T-helper 2 cell treated with Interferon-gamma antibody and Interleukin-4, amounts not matched to agents 100 ng/mL and 5 ng/mL, for 36 hours (primary cell): ENCODE measurements at regions not wholly inside any gene's neighbourhood (a gene's known extent, or its start where the extent isn't known, plus 50 kb on each side); places are given as distances from the start of the nearest gene placed in this dataset.
"Not testable (repeated sequence)": the region's sequence is repeated elsewhere in the genome, so short reads cannot be mapped to it uniquely, and the experiment has no call there.

Source experiments
- intact Hi-C: fragments of 100-400 bp; cut with micrococcal nuclease; formaldehyde crosslinking; loops from one replicate; pipeline ENCODE4 v1.15.1; 2023

- intact Hi-C loops, result no loop called here
Measured at GRCh38 chr5:86671536-86671935, 53.8 kb downstream of the COX7C start.

DNA sequence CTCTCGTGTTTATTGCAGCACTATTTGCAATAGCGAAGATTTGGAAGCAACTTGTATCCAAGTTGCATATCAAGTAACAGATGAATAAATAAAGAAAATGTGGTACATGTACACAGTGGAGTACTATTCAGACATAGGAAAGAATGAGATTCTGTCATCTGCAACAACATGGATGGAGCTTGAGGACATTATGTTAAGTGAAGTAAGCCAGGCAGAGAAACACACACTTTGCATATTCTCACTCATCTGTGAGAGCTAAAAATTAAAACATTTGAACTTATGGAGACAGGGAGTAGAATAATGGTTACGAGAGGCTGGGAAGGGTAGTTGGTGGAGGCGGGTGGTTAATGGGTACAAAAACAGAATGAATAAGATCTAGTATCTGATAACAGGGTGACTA, 56.3 kb downstream of the COX7C start:
- intact Hi-C loops, result no loop called here

DNA sequence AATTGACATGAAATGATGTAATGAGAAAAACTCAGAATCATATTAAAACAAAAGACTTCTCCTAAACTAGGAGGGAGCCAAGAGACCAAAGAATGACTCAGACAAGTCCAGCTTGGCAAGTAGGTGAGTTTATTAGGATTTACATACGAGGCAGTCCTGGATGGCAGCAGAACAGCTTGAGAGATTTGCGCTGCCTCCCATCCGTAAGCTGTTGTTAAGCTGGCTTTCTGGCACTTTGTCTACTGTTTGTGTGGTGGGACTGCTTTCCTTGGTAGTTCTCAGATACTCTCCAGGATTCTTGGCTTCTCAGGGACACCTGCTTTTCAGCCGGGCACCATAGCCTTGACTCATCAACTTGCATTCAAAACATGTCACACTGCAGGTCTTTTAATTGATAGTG, 57.6 kb downstream of the COX7C start:
- intact Hi-C loops, result no loop called here

DNA sequence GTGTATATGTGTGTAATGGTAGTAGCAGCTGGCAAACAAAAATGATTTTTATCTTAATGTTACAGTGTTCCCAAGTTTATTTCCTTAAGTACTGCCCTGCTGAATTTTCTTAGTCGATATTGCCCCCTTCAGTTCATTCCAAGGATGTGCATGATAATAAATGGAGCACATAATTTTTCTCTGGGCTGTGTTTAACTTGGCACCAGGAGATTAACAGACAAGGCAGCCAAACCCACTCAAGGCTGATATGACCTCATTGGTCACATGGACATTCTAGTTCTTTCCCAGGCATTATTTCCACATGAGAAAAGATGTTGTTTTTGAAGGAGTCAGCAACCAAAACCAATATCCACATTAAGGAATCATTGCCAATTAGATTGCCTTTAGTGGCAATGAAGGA, 61.8 kb downstream of the COX7C start:
- intact Hi-C loops, result no loop called here

GRCh38 chr5:86679949-86680348, 62.2 kb downstream of the COX7C start:
- intact Hi-C loops, result no loop called here

DNA sequence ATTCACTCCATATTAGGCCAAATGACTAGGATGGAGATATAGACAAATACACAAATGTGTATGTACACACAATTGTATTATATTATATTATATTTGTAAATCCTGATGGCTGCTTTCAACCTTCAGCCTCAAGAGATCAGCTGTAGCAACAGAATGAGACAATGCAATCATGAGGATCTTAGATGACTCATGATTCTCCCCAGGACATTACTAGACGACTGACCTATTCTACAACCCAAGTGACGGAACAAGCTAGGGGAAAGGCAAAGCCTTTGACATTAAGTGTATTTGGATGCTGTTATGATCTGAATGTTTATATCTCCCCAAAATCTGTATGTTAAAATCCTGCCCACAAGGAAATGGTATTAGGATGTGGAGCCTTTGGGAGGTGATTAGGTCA, 66.5 kb downstream of the COX7C start:
- intact Hi-C loops, result no loop called here

GRCh38 chr5:86686046-86686445, 68.3 kb downstream of the COX7C start:
- intact Hi-C loops, result no loop called here

- intact Hi-C loops, result no loop called here
Measured at GRCh38 chr5:86688406-86688805, 70.7 kb downstream of the COX7C start.

DNA sequence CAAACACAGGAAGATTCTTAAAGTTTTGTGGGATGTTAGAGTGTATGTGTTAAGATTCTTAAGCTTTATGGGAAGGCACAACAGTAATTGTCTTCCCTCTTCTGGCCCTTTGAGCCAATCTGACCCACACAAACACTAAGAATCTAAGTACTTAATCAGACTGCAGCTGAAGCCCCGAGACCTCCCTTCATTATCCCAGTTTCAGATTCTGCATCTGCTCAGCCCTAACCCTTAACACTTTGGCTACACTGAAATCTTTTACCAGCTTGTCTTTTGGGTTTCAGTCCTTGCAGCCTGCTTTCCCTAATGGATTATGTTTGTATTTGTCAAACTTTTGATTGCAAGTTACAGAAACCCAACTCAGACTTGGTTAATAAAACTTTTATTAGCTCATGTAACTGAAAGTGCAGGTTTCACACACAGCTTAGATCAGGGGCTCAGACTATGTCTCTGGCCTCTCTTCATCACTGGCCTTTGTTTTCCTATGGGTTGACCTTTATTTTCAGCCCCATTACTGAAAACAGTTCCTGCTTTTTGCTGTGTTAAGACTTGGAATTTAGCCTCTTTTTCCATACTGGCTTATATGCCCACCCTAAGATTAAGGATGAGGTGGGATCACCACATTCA, 71.5 kb downstream of the COX7C start:
- intact Hi-C loops, result no loop called here

GRCh38 chr5:86709157-86709881, 91.6 kb downstream of the COX7C start:
- intact Hi-C loops, result no loop called here

- intact Hi-C loops, result no loop called here
Measured at GRCh38 chr5:86716121-86716520, 98.4 kb downstream of the COX7C start.

- intact Hi-C loops, result not testable (repeated sequence)
Measured at GRCh38 chr5:86731319-86732117, 113.8 kb downstream of the COX7C start.

- intact Hi-C loops, result no loop called here
Measured at GRCh38 chr5:86735370-86735769, 117.6 kb downstream of the COX7C start.

DNA sequence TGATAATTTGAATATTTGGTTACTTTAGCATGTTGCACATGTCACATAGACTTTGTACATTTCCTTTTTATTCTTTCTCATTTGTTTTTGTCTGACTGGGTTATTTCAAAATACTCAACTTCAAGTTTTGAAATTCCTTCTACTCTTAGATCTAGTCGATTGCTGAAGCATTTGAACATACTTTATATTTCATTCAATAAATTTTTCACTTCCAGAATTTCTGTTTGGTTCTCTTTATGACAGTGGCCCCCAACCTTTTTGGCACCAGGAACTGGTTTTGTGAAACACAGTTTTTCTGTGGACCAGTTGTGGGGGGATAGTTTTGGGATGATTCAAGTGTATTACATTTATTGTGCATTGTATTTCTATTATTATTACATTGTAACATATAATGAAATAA, 119.8 kb downstream of the COX7C start:
- intact Hi-C loops, result no loop called here

- intact Hi-C loops, result loop anchor here (10.0 kb wide), 1 partner anchor 696 kb away; no protein-coding TSS in a partner anchor
Measured at GRCh38 chr5:86748538-86749105, 130.9 kb downstream of the COX7C start.

- intact Hi-C loops, result loop anchor here (10.0 kb wide), 1 partner anchor 695 kb away; no protein-coding TSS in a partner anchor
Measured at GRCh38 chr5:86749841-86750240, 132.1 kb downstream of the COX7C start.

GRCh38 chr5:86756839-86757238, 139.1 kb downstream of the COX7C start:
- intact Hi-C loops, result no loop called here

DNA sequence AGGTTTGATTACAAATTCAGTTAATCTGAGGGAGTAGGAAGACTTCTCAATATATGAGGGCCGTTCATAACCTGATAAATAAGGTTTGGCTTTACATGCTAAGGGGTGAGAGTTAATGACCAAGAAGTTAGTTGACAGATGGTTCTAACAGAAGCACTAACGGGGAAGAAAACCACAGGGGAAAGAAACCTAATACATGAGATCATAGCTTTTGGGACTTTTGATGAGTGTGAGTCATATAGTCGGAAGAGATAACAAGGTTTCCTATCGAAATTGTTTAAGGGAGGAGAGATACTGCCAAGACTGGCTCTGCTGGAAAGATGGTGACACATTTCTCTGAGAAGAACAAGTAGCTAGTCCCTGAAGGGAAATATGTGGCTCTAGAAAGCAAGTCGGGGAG, 140.1 kb downstream of the COX7C start:
- intact Hi-C loops, result no loop called here

DNA sequence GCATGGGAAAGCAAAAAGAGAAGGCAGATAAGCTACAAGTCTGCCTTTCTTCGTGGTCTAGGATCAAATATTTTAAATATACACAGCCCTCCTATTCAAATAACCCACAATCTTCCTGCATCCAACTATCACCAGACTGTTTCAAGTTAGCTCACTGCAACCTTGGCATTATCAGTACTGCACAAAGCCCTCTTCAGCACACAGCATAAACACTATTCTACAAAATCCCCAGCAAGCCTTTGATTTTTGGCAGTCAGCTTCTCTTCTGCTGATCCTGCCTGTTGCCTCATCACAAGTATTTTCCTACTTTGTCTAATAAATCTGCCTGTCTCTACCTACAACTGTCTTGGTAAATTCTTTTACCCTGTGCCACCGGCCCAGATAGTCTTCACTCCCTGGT, 142.9 kb downstream of the COX7C start:
- intact Hi-C loops, result no loop called here

- intact Hi-C loops, result no loop called here
Measured at GRCh38 chr5:86763929-86764328, 146.2 kb downstream of the COX7C start.

DNA sequence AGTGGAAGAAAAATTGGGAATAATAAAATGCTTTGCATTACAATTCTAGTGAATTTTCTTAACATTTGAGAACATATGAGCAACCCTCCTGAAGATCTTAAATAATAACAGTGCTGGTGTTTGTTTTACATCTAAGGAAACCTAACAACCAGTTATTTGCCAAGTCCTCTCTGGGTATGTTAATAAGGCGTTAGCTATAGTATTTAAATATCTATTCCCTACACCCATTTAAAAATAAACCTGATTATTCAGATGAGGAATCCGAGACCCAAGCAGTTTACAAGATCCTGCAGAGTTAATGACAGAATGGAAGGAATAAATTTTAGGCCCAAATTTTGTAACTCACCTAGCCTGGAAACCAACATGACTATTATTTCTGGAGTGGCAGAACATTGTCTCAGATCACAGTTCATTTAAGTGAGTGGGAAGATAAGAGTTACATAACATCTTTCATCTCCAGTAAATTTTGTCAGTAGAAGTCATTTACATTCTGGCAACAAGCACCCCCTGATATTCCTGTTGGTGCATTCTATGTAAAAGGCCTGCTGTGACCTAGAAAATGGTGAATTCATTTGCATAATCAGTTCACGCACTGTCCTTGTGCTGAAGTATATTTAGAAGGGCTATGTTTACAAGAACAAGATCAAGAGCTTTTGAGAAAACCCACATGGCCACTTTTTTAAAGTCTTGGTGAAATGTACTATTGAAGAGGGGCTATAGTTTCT, 148.2 kb downstream of the COX7C start:
- intact Hi-C loops, result no loop called here
